Stimulated activated CD4-positive, alpha-beta T cell treated with anti-CD3 and anti-CD28 coated beads, Interleukin-2, amount 100 ng/mL, for 24 hours (primary cell): ENCODE measurements at regions not wholly inside any gene's neighbourhood (a gene's known extent, or its start where the extent isn't known, plus 50 kb on each side); places are given as distances from the start of the nearest gene placed in this dataset.

Experiments used
- DNase-seq, 2 donors: peaks; one replicate each; pipeline ENCODE4 v3.0.0-alpha.2; 2020

- no peak for DNase-seq
Measured at GRCh38 chr3:35336601-35337000, 302.7 kb upstream of the ARPP21 start.

DNA sequence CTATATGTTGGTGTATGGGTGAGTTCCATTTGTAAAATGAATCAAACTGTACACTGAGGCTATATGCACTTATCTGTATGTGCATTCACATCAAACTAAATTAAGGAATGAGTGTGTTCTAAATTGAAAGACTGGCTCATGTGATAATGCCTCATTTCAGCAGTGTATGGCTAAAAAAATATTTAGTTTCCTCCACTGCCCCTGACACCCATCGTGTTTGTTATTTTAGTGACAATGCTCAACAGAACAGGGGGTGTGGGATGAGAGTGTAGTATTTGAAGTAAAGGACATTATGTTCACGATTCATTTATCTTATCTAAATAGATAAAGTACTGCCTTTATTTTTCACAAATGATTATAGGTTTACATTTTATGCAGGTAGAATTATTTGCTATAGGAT, 301.1 kb upstream of the ARPP21 start:
- DNase-seq, result no peak

GRCh38 chr3:35380196-35380595, 259.1 kb upstream of the ARPP21 start:
- DNase-seq, result no peak

DNA sequence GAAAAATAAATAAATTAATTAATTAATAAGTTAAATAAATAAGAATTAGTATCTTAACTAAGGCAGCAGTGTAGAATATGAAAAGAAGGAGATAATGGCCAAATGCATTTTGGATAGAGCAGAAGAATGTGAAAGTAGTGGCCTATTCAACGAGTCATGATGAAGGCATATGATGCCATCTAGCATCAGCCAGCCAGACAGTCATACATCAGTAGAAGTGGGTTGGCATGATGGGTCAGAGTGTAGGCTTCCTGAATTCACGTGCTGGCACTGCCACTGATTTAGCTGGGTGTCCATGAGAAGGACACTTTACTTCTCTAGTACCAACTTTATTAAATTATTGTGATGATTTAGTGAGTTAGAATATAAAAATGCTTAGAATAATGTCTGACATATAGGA, 256.1 kb upstream of the ARPP21 start:
- no peak for DNase-seq

GRCh38 chr3:35383719-35384555, 255.4 kb upstream of the ARPP21 start:
- DNase-seq, result no peak

DNA sequence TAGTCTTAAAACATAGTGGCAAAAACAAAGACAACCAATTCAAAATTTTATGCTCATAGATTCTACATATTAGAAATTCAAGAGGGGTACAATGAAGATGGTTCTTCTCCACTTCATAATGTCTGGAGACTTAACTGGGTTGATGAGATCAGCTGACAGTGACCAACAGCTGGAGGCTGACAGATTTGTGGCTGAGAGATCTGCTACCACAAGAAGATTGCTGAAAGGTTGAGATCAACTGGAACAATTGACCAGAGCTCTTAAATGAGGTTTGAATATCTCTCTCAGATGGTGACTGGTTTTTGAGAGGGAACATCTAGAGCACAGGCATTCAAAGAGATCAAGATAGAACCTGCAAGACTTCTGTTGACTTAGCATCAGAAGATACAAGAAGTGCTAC, 254.1 kb upstream of the ARPP21 start:
- DNase-seq, result no peak

GRCh38 chr3:35389907-35390306, 249.4 kb upstream of the ARPP21 start:
- no peak for DNase-seq

- DNase-seq, result no peak
Measured at GRCh38 chr3:35392187-35392586, 247.1 kb upstream of the ARPP21 start.

- DNase-seq, result no peak
Measured at GRCh38 chr3:35393901-35394799, 245.2 kb upstream of the ARPP21 start.

GRCh38 chr3:35394905-35395304, 244.4 kb upstream of the ARPP21 start:
- no peak for DNase-seq

GRCh38 chr3:35401671-35402070, 237.7 kb upstream of the ARPP21 start:
- DNase-seq, result no peak

DNA sequence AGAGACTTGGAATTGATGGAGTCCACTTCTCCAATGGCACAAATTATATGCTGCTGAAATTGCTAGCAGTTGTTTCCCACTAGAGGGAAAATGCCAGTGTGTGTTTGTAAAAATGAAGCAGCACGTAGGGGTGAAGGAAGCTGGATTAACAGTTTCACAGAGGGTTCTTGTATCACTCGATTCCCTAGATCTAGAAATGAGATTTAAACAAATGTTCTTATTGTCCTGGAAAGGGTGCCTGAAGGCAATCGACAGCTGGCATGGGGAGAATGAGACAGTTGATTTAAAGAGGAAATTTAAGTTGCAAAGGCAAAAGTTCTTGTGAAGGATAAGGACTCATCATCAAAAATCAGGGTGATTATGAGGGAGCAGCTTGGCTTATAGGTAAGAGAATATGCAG, 234.8 kb upstream of the ARPP21 start:
- no peak for DNase-seq

GRCh38 chr3:35408882-35409281, 230.4 kb upstream of the ARPP21 start:
- DNase-seq, result no peak

GRCh38 chr3:35409991-35410390, 229.3 kb upstream of the ARPP21 start:
- no peak for DNase-seq

GRCh38 chr3:35413483-35413882, 225.8 kb upstream of the ARPP21 start:
- DNase-seq, result no peak

DNA sequence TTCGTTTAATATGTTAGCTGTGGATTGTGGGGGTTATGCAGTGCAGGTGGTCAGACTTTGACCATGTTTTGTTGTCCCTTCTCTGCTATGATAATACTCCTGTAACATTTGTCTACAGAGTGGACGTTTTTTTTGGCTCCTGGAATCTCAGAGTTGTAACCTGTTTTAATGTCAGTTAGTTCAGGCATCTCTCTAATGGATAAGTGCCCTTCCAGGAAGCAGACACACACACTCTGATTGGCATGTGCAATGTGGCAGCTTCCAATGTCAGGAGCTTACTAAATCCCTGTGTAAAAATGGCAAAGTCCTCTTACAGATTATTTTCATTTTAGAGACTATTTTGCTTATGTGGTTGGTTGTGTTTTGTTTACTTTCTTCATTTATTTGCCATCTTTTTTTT, 222.2 kb upstream of the ARPP21 start:
- no peak for DNase-seq

- DNase-seq, result no peak
Measured at GRCh38 chr3:35422101-35422500, 217.2 kb upstream of the ARPP21 start.

DNA sequence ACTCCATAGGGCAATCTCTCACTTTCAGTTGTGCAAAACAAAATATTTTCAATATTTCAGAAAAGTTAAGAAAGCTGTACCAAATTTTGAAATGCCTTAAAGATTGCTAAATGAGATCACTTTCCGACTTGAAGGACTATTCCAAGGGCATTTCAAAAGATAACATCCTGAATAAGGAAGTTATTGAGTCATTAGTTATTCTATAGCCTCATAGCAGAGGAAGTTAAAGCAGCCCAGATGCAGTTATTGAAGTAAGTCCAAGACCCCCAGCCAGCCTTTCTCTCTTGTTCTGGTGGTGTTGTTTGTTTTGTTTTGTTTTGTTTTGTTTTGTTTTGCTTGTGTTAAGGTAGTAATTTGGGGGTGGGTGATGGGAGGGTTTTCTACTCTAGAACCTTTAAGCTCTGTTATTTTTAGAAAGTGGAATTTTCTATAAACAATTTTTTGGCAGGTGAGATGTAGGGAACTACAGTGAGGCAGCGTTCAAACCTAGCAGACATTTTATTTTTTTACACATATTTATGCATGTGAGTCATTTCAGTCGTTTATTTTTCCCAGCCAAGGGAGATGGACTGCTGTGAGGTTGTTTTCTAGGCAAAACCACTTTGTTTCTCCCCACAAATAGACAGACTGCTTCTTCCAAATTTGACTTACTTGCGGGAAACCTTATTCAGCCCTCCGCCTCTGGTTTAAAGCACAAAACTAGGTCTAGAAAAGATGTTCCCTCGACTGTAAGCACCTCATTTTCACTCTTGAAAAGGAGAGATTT, 216.3 kb upstream of the ARPP21 start:
- no peak for DNase-seq

DNA sequence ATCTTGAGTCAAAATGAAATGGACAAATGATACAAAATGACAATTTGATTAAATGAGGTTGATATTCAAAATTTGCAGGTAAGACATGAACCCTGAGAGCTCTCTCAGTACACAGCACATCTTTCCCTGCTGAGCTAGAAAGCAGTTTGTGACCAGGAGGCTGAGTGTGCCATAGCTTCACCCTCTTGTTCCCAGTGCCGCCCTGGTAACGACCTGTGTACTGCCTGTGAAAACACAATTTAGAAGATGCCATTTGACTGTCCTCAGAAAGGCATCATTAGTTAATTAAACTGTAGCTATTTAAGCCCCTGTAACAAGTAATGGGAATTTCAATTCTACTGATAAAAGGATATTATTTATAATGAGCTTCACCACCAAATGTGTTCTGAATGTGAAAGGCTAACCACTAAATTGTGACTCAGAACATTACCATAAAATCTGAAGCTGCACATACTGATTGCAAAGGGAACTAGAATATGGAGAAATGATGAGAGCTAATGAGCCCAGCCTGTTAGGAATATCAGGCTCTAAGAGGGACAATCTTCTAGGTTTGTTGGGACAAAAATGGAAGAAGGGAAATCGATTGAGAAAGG, 212.9 kb upstream of the ARPP21 start:
- DNase-seq, result no peak

DNA sequence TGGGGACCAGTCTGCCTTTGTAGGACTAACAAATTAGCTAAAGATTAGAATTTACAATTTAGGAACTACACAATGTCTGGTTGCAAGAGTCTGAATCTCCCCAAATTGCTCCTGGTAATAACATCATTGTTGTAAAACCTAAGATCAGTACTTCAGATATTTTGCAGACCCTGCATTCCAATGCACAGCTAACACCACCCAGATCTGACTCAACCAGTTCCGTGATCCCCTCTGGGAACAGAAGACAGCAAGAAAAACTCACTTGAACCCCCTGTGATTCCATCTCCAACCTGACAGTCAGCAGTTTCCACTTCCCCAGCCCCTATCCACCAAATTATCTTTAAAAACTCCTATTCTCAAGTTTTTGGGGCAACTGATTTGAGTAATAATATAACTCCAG, 201.9 kb upstream of the ARPP21 start:
- no peak for DNase-seq

- DNase-seq, result no peak
Measured at GRCh38 chr3:35438101-35438500, 201.2 kb upstream of the ARPP21 start.

DNA sequence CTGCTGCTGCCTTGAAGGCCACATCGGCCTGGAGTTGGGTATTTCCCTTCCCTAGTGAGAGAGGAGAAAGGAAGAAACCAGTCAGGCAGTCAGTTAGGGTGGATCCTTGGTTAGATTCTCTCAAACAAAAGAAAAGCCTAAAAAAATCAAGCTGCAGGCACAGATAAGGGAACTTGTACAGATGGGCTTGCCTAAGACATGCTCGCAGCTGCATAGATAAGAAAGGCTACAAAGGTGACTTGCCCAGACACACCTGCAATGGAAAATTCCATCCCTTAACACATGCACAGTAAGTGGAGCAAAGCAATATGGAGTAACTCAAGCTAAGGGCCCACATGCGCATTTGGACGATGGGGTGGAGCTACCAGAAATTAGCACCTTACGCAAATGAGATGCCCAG, 199.7 kb upstream of the ARPP21 start:
- no peak for DNase-seq

DNA sequence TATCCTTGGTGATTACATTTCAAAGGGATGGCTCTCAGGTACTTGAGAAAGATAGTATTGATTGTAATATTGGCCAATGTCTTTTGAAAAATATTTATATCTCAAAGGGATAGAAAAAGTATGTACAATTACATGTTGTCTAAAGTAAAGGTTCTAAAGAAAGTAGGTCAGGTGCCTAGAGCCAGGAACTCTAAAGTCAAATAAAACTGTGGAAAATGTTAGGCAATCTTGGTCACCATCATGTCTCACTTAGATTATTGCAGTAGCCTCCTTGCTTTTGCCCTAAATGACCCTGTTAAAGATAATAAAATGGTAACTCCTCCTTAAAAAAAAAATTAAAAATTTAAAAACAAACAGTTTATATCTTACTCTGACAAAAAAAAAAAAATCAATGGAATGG, 198.5 kb upstream of the ARPP21 start:
- no peak for DNase-seq
